ENCODE measurements at regions not wholly inside any gene's neighbourhood (a gene's known extent, or its start where the extent isn't known, plus 50 kb on each side); places are given as distances from the start of the nearest gene placed in this dataset.

DNA sequence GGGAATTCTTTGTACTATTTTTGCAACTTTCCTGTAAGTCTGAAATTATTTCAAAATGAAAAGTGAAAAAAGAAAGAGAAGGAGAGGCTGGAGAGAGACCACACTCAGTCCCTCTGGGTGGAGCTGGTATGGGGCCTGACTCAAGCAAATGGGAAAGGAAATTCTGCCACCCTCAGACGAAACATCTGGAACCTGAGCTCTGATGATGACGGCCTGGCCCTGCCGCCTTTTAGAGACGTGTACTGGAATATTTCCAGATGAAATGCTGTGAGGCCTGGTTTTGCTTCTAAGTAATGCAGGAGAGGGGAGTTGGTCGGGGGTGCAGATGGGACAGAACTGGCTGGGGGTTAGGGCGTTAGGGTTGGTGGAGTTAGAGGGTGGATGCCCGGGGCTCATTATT, 57.4 kb upstream of the GLI2 start:
- H3K36me3 ChIP-seq (ENCODE audit: control insufficient read depth, insufficient read depth, low read length) = no peaks in the 10 kb centered on the region
- no peak overlapping the region for H3K9ac ChIP-seq (ENCODE audit: insufficient read depth in 1 of 2, low read depth in 2 of 2, low read length in 2 of 2)
- H3K79me2 ChIP-seq (ENCODE audit: control insufficient read depth, insufficient read depth, low read length) = no peaks in the 10 kb centered on the region
- no peaks in the 10 kb centered on the region for H3K9me3 ChIP-seq (replicated peaks; ENCODE audit: control insufficient read depth, insufficient read depth, low read depth, low read length)
- ATAC-seq = no peak
- no peak overlapping the region for H3K4me3 ChIP-seq
- H4K20me1 ChIP-seq (replicated peaks; ENCODE audit: control insufficient read depth, insufficient read depth, low read length) = peaks cover 6% of the 10 kb centered on the region
- peaks cover 0 to 11% of the 10 kb centered on the region in 2 experiments; a peak in 2 of 5 replicates for H3K4me1 ChIP-seq (replicated peaks in 1 of 2; ENCODE audit: control insufficient read depth in 2 of 2, insufficient read depth in 2 of 2, low read length in 2 of 2)
- ChIA-PET POLR2A (interaction anchor here (0.8 to 1.1 kb wide), 2 partner anchors 10 to 12 kb away, joined by 3 read pairs; no protein-coding TSS in a partner anchor), CTCF (ENCODE audit: low intra/inter-chr PET ratio) (no interaction called here)
- no peak for DNase-seq (ENCODE audit: extremely low read depth in 1 of 4, low spot score in 3 of 4)
- WGBS (ENCODE audit: insufficient coverage, low coverage, missing lambda C conversion rate) = 0% methylated on average over 6 of the region's 7 CpGs
- no peak overlapping the region for H2AFZ ChIP-seq (ENCODE audit: low read depth, low read length)
- no peaks in the 10 kb centered on the region for H3K9me1 ChIP-seq (ENCODE audit: control insufficient read depth, insufficient read depth, low read length)
- BruUV-seq (replicated peaks) = no TSS peak
- FAIRE-seq = no peak
- H3K27ac ChIP-seq (ENCODE audit: extremely low read depth, low read depth, low read length) = no peak overlapping the region
- no peak overlapping the region for H3K4me2 ChIP-seq (ENCODE audit: insufficient read depth, low read length)
- H3K27me3 ChIP-seq (ENCODE audit: control insufficient read depth in 2 of 2, insufficient read depth in 2 of 2, low read length in 2 of 2) = peaks cover 2 to 38% of the 10 kb centered on the region in 2 experiments; a peak in 3 of 5 replicates
- intact Hi-C loops (cut with micrococcal nuclease) (loop anchor here (10.0 kb wide), 1 partner anchor 363 kb away; no protein-coding TSS in a partner anchor), in situ Hi-C loops (cut with MboI) (loop anchor here (10.0 to 25.0 kb wide), 2 partner anchors 333 to 659 kb away; partner anchors contain the start of gene INHBB)
- TF ChIP-seq SIN3A (IDR thresholded peaks at IDR 0.05; ENCODE audit: borderline replicate concordance in 2 of 2, control insufficient read depth in 1 of 2, low read depth in 2 of 2, low read length in 2 of 2) = no peak
- no peak for TF ChIP-seq MEIS2 (IDR thresholded peaks at IDR 0.05; ENCODE audit: partially characterized antibody)
- no peak for TF ChIP-seq SPI1 (IDR thresholded peaks at IDR 0.05; ENCODE audit: borderline replicate concordance, low read depth, low read length)
- TF ChIP-seq, protein P1, sequence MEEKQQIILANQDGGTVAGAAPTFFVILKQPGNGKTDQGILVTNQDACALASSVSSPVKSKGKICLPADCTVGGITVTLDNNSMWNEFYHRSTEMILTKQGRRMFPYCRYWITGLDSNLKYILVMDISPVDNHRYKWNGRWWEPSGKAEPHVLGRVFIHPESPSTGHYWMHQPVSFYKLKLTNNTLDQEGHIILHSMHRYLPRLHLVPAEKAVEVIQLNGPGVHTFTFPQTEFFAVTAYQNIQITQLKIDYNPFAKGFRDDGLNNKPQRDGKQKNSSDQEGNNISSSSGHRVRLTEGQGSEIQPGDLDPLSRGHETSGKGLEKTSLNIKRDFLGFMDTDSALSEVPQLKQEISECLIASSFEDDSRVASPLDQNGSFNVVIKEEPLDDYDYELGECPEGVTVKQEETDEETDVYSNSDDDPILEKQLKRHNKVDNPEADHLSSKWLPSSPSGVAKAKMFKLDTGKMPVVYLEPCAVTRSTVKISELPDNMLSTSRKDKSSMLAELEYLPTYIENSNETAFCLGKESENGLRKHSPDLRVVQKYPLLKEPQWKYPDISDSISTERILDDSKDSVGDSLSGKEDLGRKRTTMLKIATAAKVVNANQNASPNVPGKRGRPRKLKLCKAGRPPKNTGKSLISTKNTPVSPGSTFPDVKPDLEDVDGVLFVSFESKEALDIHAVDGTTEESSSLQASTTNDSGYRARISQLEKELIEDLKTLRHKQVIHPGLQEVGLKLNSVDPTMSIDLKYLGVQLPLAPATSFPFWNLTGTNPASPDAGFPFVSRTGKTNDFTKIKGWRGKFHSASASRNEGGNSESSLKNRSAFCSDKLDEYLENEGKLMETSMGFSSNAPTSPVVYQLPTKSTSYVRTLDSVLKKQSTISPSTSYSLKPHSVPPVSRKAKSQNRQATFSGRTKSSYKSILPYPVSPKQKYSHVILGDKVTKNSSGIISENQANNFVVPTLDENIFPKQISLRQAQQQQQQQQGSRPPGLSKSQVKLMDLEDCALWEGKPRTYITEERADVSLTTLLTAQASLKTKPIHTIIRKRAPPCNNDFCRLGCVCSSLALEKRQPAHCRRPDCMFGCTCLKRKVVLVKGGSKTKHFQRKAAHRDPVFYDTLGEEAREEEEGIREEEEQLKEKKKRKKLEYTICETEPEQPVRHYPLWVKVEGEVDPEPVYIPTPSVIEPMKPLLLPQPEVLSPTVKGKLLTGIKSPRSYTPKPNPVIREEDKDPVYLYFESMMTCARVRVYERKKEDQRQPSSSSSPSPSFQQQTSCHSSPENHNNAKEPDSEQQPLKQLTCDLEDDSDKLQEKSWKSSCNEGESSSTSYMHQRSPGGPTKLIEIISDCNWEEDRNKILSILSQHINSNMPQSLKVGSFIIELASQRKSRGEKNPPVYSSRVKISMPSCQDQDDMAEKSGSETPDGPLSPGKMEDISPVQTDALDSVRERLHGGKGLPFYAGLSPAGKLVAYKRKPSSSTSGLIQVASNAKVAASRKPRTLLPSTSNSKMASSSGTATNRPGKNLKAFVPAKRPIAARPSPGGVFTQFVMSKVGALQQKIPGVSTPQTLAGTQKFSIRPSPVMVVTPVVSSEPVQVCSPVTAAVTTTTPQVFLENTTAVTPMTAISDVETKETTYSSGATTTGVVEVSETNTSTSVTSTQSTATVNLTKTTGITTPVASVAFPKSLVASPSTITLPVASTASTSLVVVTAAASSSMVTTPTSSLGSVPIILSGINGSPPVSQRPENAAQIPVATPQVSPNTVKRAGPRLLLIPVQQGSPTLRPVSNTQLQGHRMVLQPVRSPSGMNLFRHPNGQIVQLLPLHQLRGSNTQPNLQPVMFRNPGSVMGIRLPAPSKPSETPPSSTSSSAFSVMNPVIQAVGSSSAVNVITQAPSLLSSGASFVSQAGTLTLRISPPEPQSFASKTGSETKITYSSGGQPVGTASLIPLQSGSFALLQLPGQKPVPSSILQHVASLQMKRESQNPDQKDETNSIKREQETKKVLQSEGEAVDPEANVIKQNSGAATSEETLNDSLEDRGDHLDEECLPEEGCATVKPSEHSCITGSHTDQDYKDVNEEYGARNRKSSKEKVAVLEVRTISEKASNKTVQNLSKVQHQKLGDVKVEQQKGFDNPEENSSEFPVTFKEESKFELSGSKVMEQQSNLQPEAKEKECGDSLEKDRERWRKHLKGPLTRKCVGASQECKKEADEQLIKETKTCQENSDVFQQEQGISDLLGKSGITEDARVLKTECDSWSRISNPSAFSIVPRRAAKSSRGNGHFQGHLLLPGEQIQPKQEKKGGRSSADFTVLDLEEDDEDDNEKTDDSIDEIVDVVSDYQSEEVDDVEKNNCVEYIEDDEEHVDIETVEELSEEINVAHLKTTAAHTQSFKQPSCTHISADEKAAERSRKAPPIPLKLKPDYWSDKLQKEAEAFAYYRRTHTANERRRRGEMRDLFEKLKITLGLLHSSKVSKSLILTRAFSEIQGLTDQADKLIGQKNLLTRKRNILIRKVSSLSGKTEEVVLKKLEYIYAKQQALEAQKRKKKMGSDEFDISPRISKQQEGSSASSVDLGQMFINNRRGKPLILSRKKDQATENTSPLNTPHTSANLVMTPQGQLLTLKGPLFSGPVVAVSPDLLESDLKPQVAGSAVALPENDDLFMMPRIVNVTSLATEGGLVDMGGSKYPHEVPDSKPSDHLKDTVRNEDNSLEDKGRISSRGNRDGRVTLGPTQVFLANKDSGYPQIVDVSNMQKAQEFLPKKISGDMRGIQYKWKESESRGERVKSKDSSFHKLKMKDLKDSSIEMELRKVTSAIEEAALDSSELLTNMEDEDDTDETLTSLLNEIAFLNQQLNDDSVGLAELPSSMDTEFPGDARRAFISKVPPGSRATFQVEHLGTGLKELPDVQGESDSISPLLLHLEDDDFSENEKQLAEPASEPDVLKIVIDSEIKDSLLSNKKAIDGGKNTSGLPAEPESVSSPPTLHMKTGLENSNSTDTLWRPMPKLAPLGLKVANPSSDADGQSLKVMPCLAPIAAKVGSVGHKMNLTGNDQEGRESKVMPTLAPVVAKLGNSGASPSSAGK (IDR thresholded peaks at IDR 0.05) = no peak
- TF ChIP-seq ZNF57 (CRISPR knock-in tag; IDR thresholded peaks at IDR 0.05) = no peak
